Activated CD4-positive, alpha-beta memory T cell treated with anti-CD3 and anti-CD28 coated beads for 36 hours (primary cell): ENCODE measurements at regions not wholly inside any gene's neighbourhood (a gene's known extent, or its start where the extent isn't known, plus 50 kb on each side); places are given as distances from the start of the nearest gene placed in this dataset.

Experiments used
- CTCF ChIA-PET: fragments of 350-600 bp; sonication (Branson Sonifier 250); formaldehyde crosslinking; loops from one replicate; lab custom pipeline; 2021; ENCODE audit warnings: antibody characterized with exemption, inconsistent platforms; lab: Charles Lee
- POLR2A ChIA-PET: fragments of 350-600 bp; sonication (Branson Sonifier 250); formaldehyde crosslinking; loops from one replicate; lab custom pipeline; 2021; ENCODE audit warnings: antibody characterized with exemption; lab: Charles Lee
- DNase-seq: peaks from one replicate; pipeline ENCODE4 v3.0.0-alpha.2; 2020
- H3K27ac Mint-ChIP-seq: one replicate; pipeline ENCODE4 v1.8.0; 2021; ENCODE audit warnings: mixed read lengths
- H3K27me3 Mint-ChIP-seq: one replicate; pipeline ENCODE4 v1.8.0; 2021; ENCODE audit warnings: mixed read lengths
- H3K36me3 Mint-ChIP-seq: one replicate; pipeline ENCODE4 v1.8.0; 2021; ENCODE audit warnings: mixed read lengths
- H3K4me1 Mint-ChIP-seq: one replicate; pipeline ENCODE4 v1.8.0; 2021; ENCODE audit warnings: low read depth, mixed read lengths
- H3K4me3 Mint-ChIP-seq: one replicate; pipeline ENCODE4 v1.8.0; 2021; ENCODE audit warnings: mild to moderate bottlenecking, mixed read lengths
- H3K9me3 Mint-ChIP-seq: one replicate; pipeline ENCODE4 v1.8.0; 2021; ENCODE audit warnings: mixed read lengths
- intact Hi-C: fragments of 100-400 bp; cut with micrococcal nuclease; formaldehyde crosslinking; loops from one replicate; pipeline ENCODE4 v1.15.1; 2023

- H3K4me3 Mint-ChIP-seq: no peak overlapping the region
- H3K4me1 Mint-ChIP-seq: no peaks in the 10 kb centered on the region
- CTCF ChIA-PET: no interaction called here
- intact Hi-C loops: no loop called here
- H3K9me3 Mint-ChIP-seq: peaks cover 8% of the 10 kb centered on the region
- no peak for DNase-seq
- H3K36me3 Mint-ChIP-seq: no peaks in the 10 kb centered on the region
- POLR2A ChIA-PET: no interaction called here
- H3K27me3 Mint-ChIP-seq: no peaks in the 10 kb centered on the region
- no peak overlapping the region for H3K27ac Mint-ChIP-seq
Measured at GRCh38 chr10:65491799-65492198, 1434.0 kb upstream of the LRRTM3 start.

GRCh38 chr10:65496541-65496940, 1429.3 kb upstream of the LRRTM3 start:
- Mint-ChIP-seq H3K4me3 (no peak overlapping the region), H3K9me3 (peaks cover 3% of the 10 kb centered on the region), H3K36me3 (no peaks in the 10 kb centered on the region), H3K27ac (no peak overlapping the region), H3K27me3 (no peaks in the 10 kb centered on the region), H3K4me1 (peaks cover 4% of the 10 kb centered on the region)
- ChIA-PET POLR2A (no interaction called here), CTCF (no interaction called here)
- intact Hi-C loops: no loop called here
- DNase-seq: no peak

- H3K4me1 Mint-ChIP-seq: peaks cover 4% of the 10 kb centered on the region
- ChIA-PET POLR2A (no interaction called here), CTCF (no interaction called here)
- intact Hi-C loops: no loop called here
- no peak overlapping the region for H3K4me3 Mint-ChIP-seq
- peaks cover 3% of the 10 kb centered on the region for H3K9me3 Mint-ChIP-seq
- H3K27ac Mint-ChIP-seq: no peak overlapping the region
- no peaks in the 10 kb centered on the region for H3K27me3 Mint-ChIP-seq
- DNase-seq: no peak
- H3K36me3 Mint-ChIP-seq: no peaks in the 10 kb centered on the region
Measured at GRCh38 chr10:65497837-65498236, 1428.0 kb upstream of the LRRTM3 start.

GRCh38 chr10:65500716-65501115, 1425.1 kb upstream of the LRRTM3 start:
- DNase-seq: no peak
- H3K4me3 Mint-ChIP-seq: no peak overlapping the region
- ChIA-PET CTCF (no interaction called here), POLR2A (no interaction called here)
- H3K27me3 Mint-ChIP-seq: no peaks in the 10 kb centered on the region
- no peak overlapping the region for H3K27ac Mint-ChIP-seq
- H3K9me3 Mint-ChIP-seq: peaks cover 2% of the 10 kb centered on the region
- H3K4me1 Mint-ChIP-seq: peaks cover 4% of the 10 kb centered on the region
- intact Hi-C loops: no loop called here
- H3K36me3 Mint-ChIP-seq: no peaks in the 10 kb centered on the region

- DNase-seq: no peak
Measured at GRCh38 chr10:65501259-65501658, 1424.6 kb upstream of the LRRTM3 start.

GRCh38 chr10:65518379-65518778, 1407.5 kb upstream of the LRRTM3 start:
- ChIA-PET CTCF (no interaction called here), POLR2A (no interaction called here)
- no peaks in the 10 kb centered on the region for H3K27me3 Mint-ChIP-seq
- H3K4me3 Mint-ChIP-seq: no peak overlapping the region
- H3K36me3 Mint-ChIP-seq: no peaks in the 10 kb centered on the region
- H3K9me3 Mint-ChIP-seq: peaks cover 8% of the 10 kb centered on the region
- intact Hi-C loops: no loop called here
- DNase-seq: no peak
- no peak overlapping the region for H3K27ac Mint-ChIP-seq
- no peaks in the 10 kb centered on the region for H3K4me1 Mint-ChIP-seq

More at GRCh38 chr10:65501259-65501658, 1424.6 kb upstream of the LRRTM3 start:
- Mint-ChIP-seq H3K27ac (no peak overlapping the region), H3K36me3 (no peaks in the 10 kb centered on the region), H3K4me3 (no peak overlapping the region), H3K9me3 (peaks cover 3% of the 10 kb centered on the region), H3K27me3 (no peaks in the 10 kb centered on the region), H3K4me1 (peaks cover 4% of the 10 kb centered on the region)
- ChIA-PET POLR2A (no interaction called here), CTCF (no interaction called here)
- intact Hi-C loops: no loop called here

- Mint-ChIP-seq H3K4me1 (no peaks in the 10 kb centered on the region), H3K9me3 (peaks cover 23% of the 10 kb centered on the region), H3K27me3 (no peaks in the 10 kb centered on the region), H3K4me3 (no peak overlapping the region), H3K36me3 (no peaks in the 10 kb centered on the region), H3K27ac (no peak overlapping the region)
- ChIA-PET POLR2A (no interaction called here), CTCF (no interaction called here)
- intact Hi-C loops: no loop called here
- DNase-seq: no peak
Measured at GRCh38 chr10:65528986-65529385, 1396.8 kb upstream of the LRRTM3 start.

- no peak for DNase-seq
- Mint-ChIP-seq H3K9me3 (peaks cover 11% of the 10 kb centered on the region), H3K36me3 (no peaks in the 10 kb centered on the region), H3K4me1 (no peaks in the 10 kb centered on the region), H3K27me3 (no peaks in the 10 kb centered on the region), H3K27ac (no peak overlapping the region), H3K4me3 (no peak overlapping the region)
- CTCF ChIA-PET: no interaction called here
- POLR2A ChIA-PET: no interaction called here
- intact Hi-C loops: no loop called here
Measured at GRCh38 chr10:65531545-65531944, 1394.3 kb upstream of the LRRTM3 start.

GRCh38 chr10:65534771-65535170, 1391.1 kb upstream of the LRRTM3 start:
- ChIA-PET CTCF (no interaction called here), POLR2A (no interaction called here)
- no peaks in the 10 kb centered on the region for H3K36me3 Mint-ChIP-seq
- peaks cover 5% of the 10 kb centered on the region for H3K9me3 Mint-ChIP-seq
- intact Hi-C loops: no loop called here
- no peaks in the 10 kb centered on the region for H3K4me1 Mint-ChIP-seq
- no peak overlapping the region for H3K27ac Mint-ChIP-seq
- no peak for DNase-seq
- no peaks in the 10 kb centered on the region for H3K27me3 Mint-ChIP-seq
- H3K4me3 Mint-ChIP-seq: no peak overlapping the region

- no peaks in the 10 kb centered on the region for H3K27me3 Mint-ChIP-seq
- intact Hi-C loops: no loop called here
- H3K4me1 Mint-ChIP-seq: no peaks in the 10 kb centered on the region
- peaks cover 8% of the 10 kb centered on the region for H3K9me3 Mint-ChIP-seq
- CTCF ChIA-PET: no interaction called here
- no peaks in the 10 kb centered on the region for H3K36me3 Mint-ChIP-seq
- no peak for DNase-seq
- H3K27ac Mint-ChIP-seq: no peak overlapping the region
- POLR2A ChIA-PET: no interaction called here
- H3K4me3 Mint-ChIP-seq: no peak overlapping the region
Measured at GRCh38 chr10:65544756-65545155, 1381.1 kb upstream of the LRRTM3 start.

GRCh38 chr10:65548001-65548400, 1377.8 kb upstream of the LRRTM3 start:
- no peak overlapping the region for H3K27ac Mint-ChIP-seq
- ChIA-PET POLR2A (no interaction called here), CTCF (no interaction called here)
- DNase-seq: no peak
- peaks cover 6% of the 10 kb centered on the region for H3K9me3 Mint-ChIP-seq
- no peak overlapping the region for H3K4me3 Mint-ChIP-seq
- H3K27me3 Mint-ChIP-seq: no peaks in the 10 kb centered on the region
- H3K36me3 Mint-ChIP-seq: no peaks in the 10 kb centered on the region
- intact Hi-C loops: no loop called here
- H3K4me1 Mint-ChIP-seq: no peaks in the 10 kb centered on the region

- no peaks in the 10 kb centered on the region for H3K4me1 Mint-ChIP-seq
- ChIA-PET CTCF (interaction anchor here (0.6 kb wide), 1 partner anchor 38 kb away, joined by 3 read pairs; no protein-coding TSS in a partner anchor), POLR2A (no interaction called here)
- H3K36me3 Mint-ChIP-seq: no peaks in the 10 kb centered on the region
- no peak overlapping the region for H3K27ac Mint-ChIP-seq
- H3K9me3 Mint-ChIP-seq: no peaks in the 10 kb centered on the region
- intact Hi-C loops: no loop called here
- H3K27me3 Mint-ChIP-seq: no peaks in the 10 kb centered on the region
- H3K4me3 Mint-ChIP-seq: no peak overlapping the region
- DNase-seq: no peak
Measured at GRCh38 chr10:65550761-65551160, 1375.1 kb upstream of the LRRTM3 start.

- ChIA-PET POLR2A (no interaction called here), CTCF (no interaction called here)
- intact Hi-C loops: no loop called here
- Mint-ChIP-seq H3K9me3 (no peaks in the 10 kb centered on the region), H3K4me3 (no peak overlapping the region), H3K36me3 (no peaks in the 10 kb centered on the region), H3K4me1 (no peaks in the 10 kb centered on the region), H3K27me3 (no peaks in the 10 kb centered on the region), H3K27ac (no peak overlapping the region)
- DNase-seq: no peak
Measured at GRCh38 chr10:65555192-65555591, 1370.6 kb upstream of the LRRTM3 start.
